ENCODE measurements at regions not wholly inside any gene's neighbourhood (a gene's known extent, or its start where the extent isn't known, plus 50 kb on each side); places are given as distances from the start of the nearest gene placed in this dataset.
"Not testable (repeated sequence)": the region's sequence is repeated elsewhere in the genome, so short reads cannot be mapped to it uniquely, and the experiment has no call there.

GRCh38 chr2:179385756-179386155 lies 121.1 kb upstream of the SESTD1 start:
- not testable (repeated sequence) for H3K36me3 ChIP-seq (ENCODE audit: insufficient read depth, low read length); H3K4me3 ChIP-seq (ENCODE audit: low read depth in 1 of 2, low read length in 2 of 2); H3K9ac ChIP-seq (ENCODE audit: low read length); H3K4me1 ChIP-seq (ENCODE audit: insufficient read depth, low read length); H3K27me3 ChIP-seq (ENCODE audit: control insufficient read depth in 1 of 2, insufficient read depth in 2 of 2, low read length in 2 of 2); H3K27ac ChIP-seq (ENCODE audit: low read depth, low read length); H3K9me3 ChIP-seq (ENCODE audit: low read length)

- Histone ChIP-seq H3K4me1 (ENCODE audit: insufficient read depth, low read length) (no peaks in the 10 kb centered on the region), H3K9ac (ENCODE audit: low read length) (no peak overlapping the region), H3K9me3 (ENCODE audit: low read length) (no peaks in the 10 kb centered on the region), H3K36me3 (ENCODE audit: insufficient read depth, low read length) (no peaks in the 10 kb centered on the region), H3K27ac (ENCODE audit: low read depth, low read length) (no peak overlapping the region), H3K4me3 (ENCODE audit: low read depth in 1 of 2, low read length in 2 of 2) (no peak overlapping the region), H3K27me3 (ENCODE audit: control insufficient read depth in 1 of 2, insufficient read depth in 2 of 2, low read length in 2 of 2) (no peaks in the 10 kb centered on the region)
Observed at GRCh38 chr2:179383975-179384374, 119.3 kb upstream of the SESTD1 start.

GRCh38 chr2:179377296-179377695 lies 112.7 kb upstream of the SESTD1 start:
- Histone ChIP-seq H3K4me3 (ENCODE audit: low read depth in 1 of 2, low read length in 2 of 2) (no peak overlapping the region), H3K27me3 (ENCODE audit: control insufficient read depth in 1 of 2, insufficient read depth in 2 of 2, low read length in 2 of 2) (no peaks in the 10 kb centered on the region), H3K36me3 (ENCODE audit: insufficient read depth, low read length) (no peaks in the 10 kb centered on the region), H3K9ac (ENCODE audit: low read length) (no peak overlapping the region), H3K4me1 (ENCODE audit: insufficient read depth, low read length) (no peaks in the 10 kb centered on the region), H3K27ac (ENCODE audit: low read depth, low read length) (no peak overlapping the region), H3K9me3 (ENCODE audit: low read length) (no peaks in the 10 kb centered on the region)

- Histone ChIP-seq H3K36me3 (ENCODE audit: insufficient read depth, low read length) (no peaks in the 10 kb centered on the region), H3K4me1 (ENCODE audit: insufficient read depth, low read length) (no peaks in the 10 kb centered on the region), H3K9ac (ENCODE audit: low read length) (no peak overlapping the region), H3K4me3 (ENCODE audit: low read depth in 1 of 2, low read length in 2 of 2) (no peak overlapping the region), H3K9me3 (ENCODE audit: low read length) (no peaks in the 10 kb centered on the region), H3K27me3 (ENCODE audit: control insufficient read depth in 1 of 2, insufficient read depth in 2 of 2, low read length in 2 of 2) (no peaks in the 10 kb centered on the region), H3K27ac (ENCODE audit: low read depth, low read length) (no peak overlapping the region)
Observed at GRCh38 chr2:179376881-179377280, 112.2 kb upstream of the SESTD1 start.

GRCh38 chr2:179373816-179374215 lies 109.2 kb upstream of the SESTD1 start:
- no peaks in the 10 kb centered on the region for H3K36me3 ChIP-seq (ENCODE audit: insufficient read depth, low read length)
- H3K9ac ChIP-seq (ENCODE audit: low read length), result no peak overlapping the region
- H3K27ac ChIP-seq (ENCODE audit: low read depth, low read length), result no peak overlapping the region
- H3K4me1 ChIP-seq (ENCODE audit: insufficient read depth, low read length), result no peaks in the 10 kb centered on the region
- H3K4me3 ChIP-seq (ENCODE audit: low read depth in 1 of 2, low read length in 2 of 2), result no peak overlapping the region
- no peaks in the 10 kb centered on the region for H3K27me3 ChIP-seq (ENCODE audit: control insufficient read depth in 1 of 2, insufficient read depth in 2 of 2, low read length in 2 of 2)
- no peaks in the 10 kb centered on the region for H3K9me3 ChIP-seq (ENCODE audit: low read length)

- not testable (repeated sequence) for H3K36me3 ChIP-seq (ENCODE audit: insufficient read depth, low read length); H3K9ac ChIP-seq (ENCODE audit: low read length); H3K4me1 ChIP-seq (ENCODE audit: insufficient read depth, low read length); H3K4me3 ChIP-seq (ENCODE audit: low read depth in 1 of 2, low read length in 2 of 2); H3K9me3 ChIP-seq (ENCODE audit: low read length); H3K27ac ChIP-seq (ENCODE audit: low read depth, low read length); H3K27me3 ChIP-seq (ENCODE audit: control insufficient read depth in 1 of 2, insufficient read depth in 2 of 2, low read length in 2 of 2)
Observed at GRCh38 chr2:179365561-179365960, 100.9 kb upstream of the SESTD1 start.

- no peaks in the 10 kb centered on the region for H3K27me3 ChIP-seq (ENCODE audit: control insufficient read depth in 1 of 2, insufficient read depth in 2 of 2, low read length in 2 of 2)
- H3K4me3 ChIP-seq (ENCODE audit: low read depth in 1 of 2, low read length in 2 of 2), result no peak overlapping the region
- H3K36me3 ChIP-seq (ENCODE audit: insufficient read depth, low read length), result no peaks in the 10 kb centered on the region
- H3K4me1 ChIP-seq (ENCODE audit: insufficient read depth, low read length), result no peaks in the 10 kb centered on the region
- H3K9me3 ChIP-seq (ENCODE audit: low read length), result no peaks in the 10 kb centered on the region
- no peak overlapping the region for H3K9ac ChIP-seq (ENCODE audit: low read length)
- no peak overlapping the region for H3K27ac ChIP-seq (ENCODE audit: low read depth, low read length)
Observed at GRCh38 chr2:179355881-179356280, 91.2 kb upstream of the SESTD1 start.

- H3K9me3 ChIP-seq (ENCODE audit: low read length), result no peaks in the 10 kb centered on the region
- H3K36me3 ChIP-seq (ENCODE audit: insufficient read depth, low read length), result no peaks in the 10 kb centered on the region
- H3K27me3 ChIP-seq (ENCODE audit: control insufficient read depth in 1 of 2, insufficient read depth in 2 of 2, low read length in 2 of 2), result no peaks in the 10 kb centered on the region
- no peak overlapping the region for H3K4me3 ChIP-seq (ENCODE audit: low read depth in 1 of 2, low read length in 2 of 2)
- H3K27ac ChIP-seq (ENCODE audit: low read depth, low read length), result no peak overlapping the region
- no peak overlapping the region for H3K9ac ChIP-seq (ENCODE audit: low read length)
- H3K4me1 ChIP-seq (ENCODE audit: insufficient read depth, low read length), result no peaks in the 10 kb centered on the region
Observed at GRCh38 chr2:179354739-179355537, 90.3 kb upstream of the SESTD1 start.

GRCh38 chr2:179354296-179354695 lies 89.7 kb upstream of the SESTD1 start:
- no peak overlapping the region for H3K4me3 ChIP-seq (ENCODE audit: low read depth in 1 of 2, low read length in 2 of 2)
- H3K27me3 ChIP-seq (ENCODE audit: control insufficient read depth in 1 of 2, insufficient read depth in 2 of 2, low read length in 2 of 2), result no peaks in the 10 kb centered on the region
- no peak overlapping the region for H3K27ac ChIP-seq (ENCODE audit: low read depth, low read length)
- no peak overlapping the region for H3K9ac ChIP-seq (ENCODE audit: low read length)
- H3K36me3 ChIP-seq (ENCODE audit: insufficient read depth, low read length), result no peaks in the 10 kb centered on the region
- no peaks in the 10 kb centered on the region for H3K9me3 ChIP-seq (ENCODE audit: low read length)
- no peaks in the 10 kb centered on the region for H3K4me1 ChIP-seq (ENCODE audit: insufficient read depth, low read length)

GRCh38 chr2:179352181-179352580 lies 87.5 kb upstream of the SESTD1 start:
- Histone ChIP-seq H3K27ac (ENCODE audit: low read depth, low read length) (no peak overlapping the region), H3K9ac (ENCODE audit: low read length) (no peak overlapping the region), H3K36me3 (ENCODE audit: insufficient read depth, low read length) (no peaks in the 10 kb centered on the region), H3K9me3 (ENCODE audit: low read length) (no peaks in the 10 kb centered on the region), H3K4me3 (ENCODE audit: low read depth in 1 of 2, low read length in 2 of 2) (no peak overlapping the region), H3K27me3 (ENCODE audit: control insufficient read depth in 1 of 2, insufficient read depth in 2 of 2, low read length in 2 of 2) (no peaks in the 10 kb centered on the region), H3K4me1 (ENCODE audit: insufficient read depth, low read length) (no peaks in the 10 kb centered on the region)

- Histone ChIP-seq H3K27ac (ENCODE audit: low read depth, low read length) (no peak overlapping the region), H3K4me1 (ENCODE audit: insufficient read depth, low read length) (no peaks in the 10 kb centered on the region), H3K9ac (ENCODE audit: low read length) (no peak overlapping the region), H3K4me3 (ENCODE audit: low read depth in 1 of 2, low read length in 2 of 2) (no peak overlapping the region), H3K9me3 (ENCODE audit: low read length) (no peaks in the 10 kb centered on the region), H3K36me3 (ENCODE audit: insufficient read depth, low read length) (no peaks in the 10 kb centered on the region), H3K27me3 (ENCODE audit: control insufficient read depth in 1 of 2, insufficient read depth in 2 of 2, low read length in 2 of 2) (no peaks in the 10 kb centered on the region)
Observed at GRCh38 chr2:179351057-179351456, 86.4 kb upstream of the SESTD1 start.

GRCh38 chr2:179349670-179350303 lies 85.2 kb upstream of the SESTD1 start:
- Histone ChIP-seq H3K36me3 (ENCODE audit: insufficient read depth, low read length) (no peaks in the 10 kb centered on the region), H3K9me3 (ENCODE audit: low read length) (no peaks in the 10 kb centered on the region), H3K4me3 (ENCODE audit: low read depth in 1 of 2, low read length in 2 of 2) (no peak overlapping the region), H3K9ac (ENCODE audit: low read length) (no peak overlapping the region), H3K27ac (ENCODE audit: low read depth, low read length) (no peak overlapping the region), H3K4me1 (ENCODE audit: insufficient read depth, low read length) (peaks cover 8% of the 10 kb centered on the region), H3K27me3 (ENCODE audit: control insufficient read depth in 1 of 2, insufficient read depth in 2 of 2, low read length in 2 of 2) (no peaks in the 10 kb centered on the region)
